Heart left ventricle (tissue), 16 donors: ENCODE measurements at regions not wholly inside any gene's neighbourhood (a gene's known extent, or its start where the extent isn't known, plus 50 kb on each side); places are given as distances from the start of the nearest gene placed in this dataset.
A peak's percentile ranks its signal among the peaks of the same experiment; 100 is the strongest.

Experiments used
- ATAC-seq, 4 donors: fragments of 200-7000 bp; cut with Tn5 transposase; one replicate each; pipeline ENCODE4 v1.9.1; 2020 to 2022; ENCODE audit warnings: moderate library complexity in 4 of 4, mild to moderate bottlenecking in 3 of 4, moderate number of reproducible peaks in 1 of 4
- DNase-seq, 5 donors: peaks; one replicate each; pipeline ENCODE4 v3.0.0-alpha.2; 2020
- H3K27ac ChIP-seq, 12 donors: fragments of 200-600 bp; sonication (generic) in 4 of 12; one replicate each; pipeline versions ENCODE4 v1.5.0 to v1.8.0; 2016 to 2022; ENCODE audit warnings: mild to moderate bottlenecking in 2 of 12
- H3K27me3 ChIP-seq, 9 donors: fragments of 200-600 bp; sonication (generic) in 2 of 9; one replicate each; pipeline versions ENCODE4 v1.5.1 to v1.8.0; 2016 to 2022; ENCODE audit warnings: mild to moderate bottlenecking in 3 of 9
- H3K36me3 ChIP-seq, 9 donors: fragments of 200-600 bp; sonication (generic) in 2 of 9; one replicate each; pipeline versions ENCODE4 v1.5.0 to v1.8.0; 2018 to 2022; ENCODE audit warnings: mild to moderate bottlenecking in 2 of 9
- H3K4me1 ChIP-seq, 12 donors: fragments of 200-600 bp; sonication (generic) in 4 of 12; one replicate each; pipeline versions ENCODE4 v1.5.0 to v1.8.0; 2016 to 2022; ENCODE audit warnings: mild to moderate bottlenecking in 3 of 12
- H3K4me3 ChIP-seq, 12 donors: fragments of 200-600 bp; sonication (generic) in 4 of 12; one replicate each; pipeline versions ENCODE4 v1.5.0 to v1.8.0; 2017 to 2022; ENCODE audit warnings: mild to moderate bottlenecking in 9 of 12, moderate library complexity in 4 of 12
- H3K9me3 ChIP-seq, 12 donors: fragments of 200-600 bp; sonication (generic) in 4 of 12; one replicate each; pipeline versions ENCODE4 v1.5.0 to v1.8.0; 2016 to 2022; ENCODE audit warnings: mild to moderate bottlenecking in 1 of 12
- CTCF ChIP-seq, 12 donors: fragments of 200-600 bp; sonication (generic) in 4 of 12; IDR thresholded peaks; one replicate each; pipeline versions ENCODE4 v1.5.0 to v1.8.0; 2018 to 2022; ENCODE audit warnings: antibody characterized with exemption in 12 of 12, mild to moderate bottlenecking in 5 of 12
- POLR2A ChIP-seq, 2 donors: fragments of 450-650 bp; IDR thresholded peaks; one replicate each; pipeline ENCODE4 v1.6.1; 2017; ENCODE audit warnings: antibody characterized with exemption in 2 of 2, mild to moderate bottlenecking in 2 of 2, moderate library complexity in 2 of 2
- WGBS, 4 donors: extraction: QIAGEN DNeasy Blood & Tissue Kit in 2 of 4; methylation state at CpG; one replicate each; pipeline versions ENCODE4 v1.1.5 to v1.1.7; 2013 to 2018; 5-methylcytosine and 5-hydroxymethylcytosine counted together
- intact Hi-C, 10 donors: fragments of 100-400 bp; cut with DNase I; formaldehyde crosslinking; loops; one replicate each; pipeline versions ENCODE4 v1.11.1 to v1.14.2; 2022
- donor health status: ischemic (EF 13 %, LVEDD 7.1; RV severe dilation, severe dysfunction).
- donor health status: healthy with polysubstance abuse.
- donor health status: DM: no; HTN: yes; CAD: no.
- donor health status: DM: no; HTN: no; CAD: no.
- donor health status: ischemic (EF 25% LVEDD 6.9; RV normal size, moderate dysfunction).
- donor health status: ischemic (EF 25% LVEDD 5.7; RV mildly dilated, moderate dysfunction).
- donor health status: healthy.
- donor health status: DM: yes; HTN: yes; CAD: no.
- donor health status: ischemic (EF 35%, LVEDD 5.7; RV mildly dilated, moderate dysfunction).
- donor health status: nonischemic (EF 11% LVEDD 7.7; RV severe dilation, severe dysfunction).
- donor health status: DM: yes; HTN: yes; CAD: no.
- donor health status: PGD.
- donor health status: ischemic (EF 29% LVEDD 5.4; RV normal size, mild dysfunction).
- donor health status: nonischemic (EF 23%, LVEDD 6.1; RV moderate dilation, normal function).

GRCh38 chr10:78619115-78619851, 449.5 kb upstream of the ZMIZ1 start:
- TF ChIP-seq POLR2A (IDR thresholded peaks at IDR 0.05) (no peak), CTCF (IDR thresholded peaks at IDR 0.05) (no peak)

GRCh38 chr10:78619896-78620295, 448.9 kb upstream of the ZMIZ1 start:
- Histone ChIP-seq H3K27ac (no peak overlapping the region), H3K4me1 (peaks cover 0 to 13% (median 5%) of the 10 kb centered on the region in 12 donors), H3K9me3 (no peaks in the 10 kb centered on the region), H3K36me3 (no peaks in the 10 kb centered on the region), H3K27me3 (no peaks in the 10 kb centered on the region), H3K4me3 (no peak overlapping the region)
- ATAC-seq (no peak), DNase-seq (no peak)
- WGBS, 4 donors = 90 to 96% (median 94%) methylated on average over 4 of the region's 4 CpGs
- intact Hi-C loops = no loop called here
- TF ChIP-seq CTCF (IDR thresholded peaks at IDR 0.05) = no peak
- TF ChIP-seq POLR2A (IDR thresholded peaks at IDR 0.05) = no peak

More at GRCh38 chr10:78619115-78619851, 449.5 kb upstream of the ZMIZ1 start:
- 69 to 86% (median 82%) methylated on average over 6 of the region's 6 CpGs for WGBS, 4 donors
- DNase-seq = no peak
- Histone ChIP-seq H3K27me3 (no peaks in the 10 kb centered on the region), H3K9me3 (no peaks in the 10 kb centered on the region), H3K27ac (no peak overlapping the region), H3K36me3 (no peaks in the 10 kb centered on the region), H3K4me3 (no peak overlapping the region), H3K4me1 (peaks cover 0 to 10% (median 4%) of the 10 kb centered on the region in 12 donors)
- no peak for ATAC-seq
- intact Hi-C loops = no loop called here

GRCh38 chr10:78620985-78621799, 447.6 kb upstream of the ZMIZ1 start:
- no peak for ATAC-seq
- TF ChIP-seq CTCF (IDR thresholded peaks at IDR 0.05) (no peak), POLR2A (IDR thresholded peaks at IDR 0.05) (no peak)
- H3K4me3 ChIP-seq = no peak overlapping the region
- no peaks in the 10 kb centered on the region for H3K9me3 ChIP-seq
- 73 to 76% (median 75%) methylated on average over 9 of the region's 9 CpGs for WGBS, 4 donors
- H3K27me3 ChIP-seq = no peaks in the 10 kb centered on the region
- peaks cover 0 to 13% (median 5%) of the 10 kb centered on the region in 12 donors for H3K4me1 ChIP-seq
- no peak for DNase-seq
- H3K27ac ChIP-seq = no peak overlapping the region
- H3K36me3 ChIP-seq = no peaks in the 10 kb centered on the region
- intact Hi-C loops = no loop called here

GRCh38 chr10:78623578-78624215, 445.1 kb upstream of the ZMIZ1 start:
- peak; percentile 64 to 95 (median 88) for ATAC-seq
- 31 to 43% (median 40%) methylated on average over 4 of the region's 4 CpGs for WGBS, 4 donors
- Histone ChIP-seq H3K4me3 (no peak overlapping the region), H3K27ac (peak overlapping the region in 6 of 12 donors; percentile 3 to 61 (median 32)), H3K36me3 (no peaks in the 10 kb centered on the region), H3K4me1 (peaks cover 0 to 13% (median 5%) of the 10 kb centered on the region in 12 donors), H3K9me3 (no peaks in the 10 kb centered on the region), H3K27me3 (no peaks in the 10 kb centered on the region)
- peak in 1 of 5 donors; percentile 48 for DNase-seq
- TF ChIP-seq POLR2A (IDR thresholded peaks at IDR 0.05) (no peak), CTCF (IDR thresholded peaks at IDR 0.05) (no peak)
- intact Hi-C loops = no loop called here
